ENCODE measurements at regions not wholly inside any gene's neighbourhood (a gene's known extent, or its start where the extent isn't known, plus 50 kb on each side); places are given as distances from the start of the nearest gene placed in this dataset.

DNA sequence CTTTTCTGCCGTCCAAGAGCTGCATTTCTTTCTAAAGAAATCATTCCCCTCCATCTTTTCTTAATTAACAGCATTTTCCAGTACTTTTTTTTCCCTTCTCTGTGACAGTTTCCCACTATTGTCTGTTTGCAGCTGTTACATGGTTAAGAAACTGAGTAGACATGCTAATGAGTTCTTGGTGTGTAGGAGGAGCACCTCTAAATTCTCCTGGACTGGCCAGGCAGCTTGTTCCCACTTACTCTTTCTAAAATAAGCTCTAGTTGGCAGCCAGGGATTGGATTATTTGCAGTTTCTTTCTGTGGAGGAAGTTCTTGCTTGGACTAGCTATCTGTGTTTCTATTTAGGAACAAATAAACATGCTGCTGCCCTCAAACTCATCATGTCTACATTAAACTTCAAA is 235.1 kb upstream of the GAP43 start:
- Histone ChIP-seq H3K27ac (no peak overlapping the region), H3K9me3 (no peaks in the 10 kb centered on the region), H3K4me2 (no peak overlapping the region), H3K4me3 (no peak overlapping the region), H3K4me1 (no peaks in the 10 kb centered on the region)
- ChIA-PET CTCF (interaction anchor here (1.3 to 2.0 kb wide), 2 partner anchors 50 to 171 kb away, joined by 5 to 6 read pairs; no protein-coding TSS in a partner anchor), POLR2A (no interaction called here)
- no peak for ATAC-seq
- WGBS (ENCODE audit: missing lambda C conversion rate), result 39% methylated on average over 1 of the region's 1 CpG
- no peak for FAIRE-seq
- no peak for DNase-seq (ENCODE audit: low read depth in 1 of 2, low spot score in 1 of 2)
- TF ChIP-seq NPAS2 (CRISPR knock-in tag; IDR thresholded peaks at IDR 0.05; ENCODE audit: borderline replicate concordance) (no peak), RCOR1 (IDR thresholded peaks at IDR 0.05; ENCODE audit: low read depth, low read length) (no peak), TFCP2L1 (CRISPR knock-in tag; IDR thresholded peaks at IDR 0.05) (no peak), FOSB (CRISPR knock-in tag; IDR thresholded peaks at IDR 0.05) (no peak), MAFK (IDR thresholded peaks at IDR 0.05; ENCODE audit: partially characterized antibody) (no peak), ZFP36 (IDR thresholded peaks at IDR 0.05; ENCODE audit: borderline replicate concordance, partially characterized antibody) (no peak), RNF2 (IDR thresholded peaks at IDR 0.05; ENCODE audit: borderline replicate concordance, low read depth) (no peak), TP53 (CRISPR knock-in tag; IDR thresholded peaks at IDR 0.05) (no peak)

DNA sequence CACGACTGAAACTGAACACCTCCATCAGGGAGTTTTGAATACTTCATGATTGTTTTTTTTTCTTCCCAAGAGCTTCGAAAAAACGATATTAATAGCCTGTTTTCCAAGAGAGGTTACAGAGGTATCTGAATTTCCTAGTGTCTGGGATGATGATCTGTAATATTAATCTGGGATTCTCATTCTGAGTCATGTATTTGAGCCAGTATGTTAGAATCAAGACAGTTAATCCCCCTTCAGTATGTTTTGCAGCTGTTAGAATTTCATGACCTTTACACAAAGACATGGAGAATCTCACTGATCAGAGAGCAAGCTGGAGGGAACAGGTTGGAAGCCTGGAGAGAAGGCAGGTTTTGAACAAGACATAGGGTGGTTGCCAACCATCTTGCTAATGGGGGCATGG is 234.5 kb upstream of the GAP43 start:
- no peak for DNase-seq (ENCODE audit: low read depth in 1 of 2, low spot score in 1 of 2)
- H3K9me3 ChIP-seq, result no peaks in the 10 kb centered on the region
- no peak overlapping the region for H3K4me3 ChIP-seq
- FAIRE-seq, result no peak
- H3K4me1 ChIP-seq, result no peaks in the 10 kb centered on the region
- POLR2A ChIA-PET, result no interaction called here
- H3K27ac ChIP-seq, result no peak overlapping the region
- WGBS (ENCODE audit: missing lambda C conversion rate), result 9% methylated on average over 3 of the region's 3 CpGs
- TF ChIP-seq JUN (IDR thresholded peaks at IDR 0.05), result no peak
- TF ChIP-seq MAZ (IDR thresholded peaks at IDR 0.05; ENCODE audit: borderline replicate concordance, low read depth, low read length), result no peak
- TF ChIP-seq, protein P1, sequence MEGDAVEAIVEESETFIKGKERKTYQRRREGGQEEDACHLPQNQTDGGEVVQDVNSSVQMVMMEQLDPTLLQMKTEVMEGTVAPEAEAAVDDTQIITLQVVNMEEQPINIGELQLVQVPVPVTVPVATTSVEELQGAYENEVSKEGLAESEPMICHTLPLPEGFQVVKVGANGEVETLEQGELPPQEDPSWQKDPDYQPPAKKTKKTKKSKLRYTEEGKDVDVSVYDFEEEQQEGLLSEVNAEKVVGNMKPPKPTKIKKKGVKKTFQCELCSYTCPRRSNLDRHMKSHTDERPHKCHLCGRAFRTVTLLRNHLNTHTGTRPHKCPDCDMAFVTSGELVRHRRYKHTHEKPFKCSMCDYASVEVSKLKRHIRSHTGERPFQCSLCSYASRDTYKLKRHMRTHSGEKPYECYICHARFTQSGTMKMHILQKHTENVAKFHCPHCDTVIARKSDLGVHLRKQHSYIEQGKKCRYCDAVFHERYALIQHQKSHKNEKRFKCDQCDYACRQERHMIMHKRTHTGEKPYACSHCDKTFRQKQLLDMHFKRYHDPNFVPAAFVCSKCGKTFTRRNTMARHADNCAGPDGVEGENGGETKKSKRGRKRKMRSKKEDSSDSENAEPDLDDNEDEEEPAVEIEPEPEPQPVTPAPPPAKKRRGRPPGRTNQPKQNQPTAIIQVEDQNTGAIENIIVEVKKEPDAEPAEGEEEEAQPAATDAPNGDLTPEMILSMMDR (IDR thresholded peaks at IDR 0.05), result no peak
- TF ChIP-seq FOSB (CRISPR knock-in tag; IDR thresholded peaks at IDR 0.05), result no peak
- TF ChIP-seq BHLHE40 (IDR thresholded peaks at IDR 0.05; ENCODE audit: low read depth, low read length), result no peak
- TF ChIP-seq, protein P2, sequence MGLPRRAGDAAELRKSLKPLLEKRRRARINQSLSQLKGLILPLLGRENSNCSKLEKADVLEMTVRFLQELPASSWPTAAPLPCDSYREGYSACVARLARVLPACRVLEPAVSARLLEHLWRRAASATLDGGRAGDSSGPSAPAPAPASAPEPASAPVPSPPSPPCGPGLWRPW (IDR thresholded peaks at IDR 0.05), result no peak
- no peak for TF ChIP-seq ZC3H11A (IDR thresholded peaks at IDR 0.05)
- no peak for TF ChIP-seq TFCP2L1 (CRISPR knock-in tag; IDR thresholded peaks at IDR 0.05)
- TF ChIP-seq RARB (CRISPR knock-in tag; IDR thresholded peaks at IDR 0.05), result no peak
- TF ChIP-seq RFX5 (IDR thresholded peaks at IDR 0.05), result no peak
- H3K4me2 ChIP-seq, result no peak overlapping the region
- CTCF ChIA-PET, result interaction anchor here (1.3 to 2.0 kb wide), 2 partner anchors 50 to 171 kb away, joined by 5 to 6 read pairs; no protein-coding TSS in a partner anchor
- ATAC-seq, result no peak

DNA sequence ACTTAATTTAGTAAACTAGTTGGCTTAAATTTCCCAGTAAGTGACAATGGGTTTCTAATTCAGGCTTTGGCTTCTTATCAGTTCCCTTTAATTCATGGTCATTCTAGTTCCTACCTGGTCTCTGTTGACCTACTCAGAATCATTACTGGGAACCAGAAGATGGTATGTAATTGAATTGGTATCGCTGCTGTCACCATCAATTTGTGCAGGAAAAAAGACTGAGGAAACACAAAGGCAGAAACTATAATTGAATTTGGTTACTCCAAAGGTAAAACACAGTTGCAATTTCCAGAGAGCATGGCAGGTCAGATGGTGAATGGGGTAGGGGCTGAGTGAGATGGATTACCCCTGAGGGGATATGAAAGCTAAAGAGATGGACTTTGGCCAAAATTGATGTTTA is 226.5 kb upstream of the GAP43 start:
- no peak for DNase-seq (ENCODE audit: low read depth in 1 of 2, low spot score in 1 of 2)
- no peak for ATAC-seq
- Histone ChIP-seq H3K4me3 (no peak overlapping the region), H3K4me1 (0 out of 3 replicates have a peak, but pooled peaks cover 3% of the 10 kb centered on the region), H3K27ac (no peak overlapping the region), H3K4me2 (no peak overlapping the region), H3K9me3 (no peaks in the 10 kb centered on the region)
- WGBS (ENCODE audit: missing lambda C conversion rate), result 44% methylated on average over 1 of the region's 1 CpG
- no peak for FAIRE-seq
- ChIA-PET CTCF (interaction anchor here (0.9 to 1.0 kb wide), 2 partner anchors 179 to 180 kb away, joined by 3 read pairs; no protein-coding TSS in a partner anchor), POLR2A (no interaction called here)
- no peak for TF ChIP-seq ZFP36 (IDR thresholded peaks at IDR 0.05; ENCODE audit: borderline replicate concordance, partially characterized antibody)
- no peak for TF ChIP-seq CEBPB (IDR thresholded peaks at IDR 0.05)
- no peak for TF ChIP-seq POLR2AphosphoS2 (conservative IDR thresholded peaks at IDR 0.05; ENCODE audit: low read length)
- no peak for TF ChIP-seq EP300 (IDR thresholded peaks at IDR 0.05)
- TF ChIP-seq ESRRA (IDR thresholded peaks at IDR 0.05; ENCODE audit: borderline replicate concordance, low read length), result no peak
- no peak for TF ChIP-seq GATA3 (IDR thresholded peaks at IDR 0.05; ENCODE audit: borderline replicate concordance)
- TF ChIP-seq ZSCAN20 (CRISPR knock-in tag; IDR thresholded peaks at IDR 0.05), result no peak
- no peak for TF ChIP-seq MAFK (IDR thresholded peaks at IDR 0.05; ENCODE audit: partially characterized antibody)
- no peak for TF ChIP-seq RAD21 (conservative IDR thresholded peaks at IDR 0.05 in 1 of 2, IDR thresholded peaks at IDR 0.05 in 1 of 2)
- TF ChIP-seq CHD4 (IDR thresholded peaks at IDR 0.05; ENCODE audit: borderline replicate concordance), result no peak
- TF ChIP-seq POLR2A (IDR thresholded peaks at IDR 0.05; ENCODE audit: low read length), result no peak
- no peak for TF ChIP-seq NFE2L2 (conservative IDR thresholded peaks at IDR 0.05; ENCODE audit: low read length)

Data from A549 (cell line).